ENCODE measurements at regions not wholly inside any gene's neighbourhood (a gene's known extent, or its start where the extent isn't known, plus 50 kb on each side); places are given as distances from the start of the nearest gene placed in this dataset.

- TF ChIP-seq POLR2AphosphoS5 (IDR thresholded peaks at IDR 0.05; ENCODE audit: low read depth, low read length): no peak
- TF ChIP-seq POU2F2 (IDR thresholded peaks at IDR 0.05; ENCODE audit: low read depth, low read length): no peak
- TF ChIP-seq SPI1 (IDR thresholded peaks at IDR 0.05; ENCODE audit: low read depth, low read length): no peak
- TF ChIP-seq POLR2A (IDR thresholded peaks at IDR 0.05; ENCODE audit: low read depth, low read length): no peak
- no peak for TF ChIP-seq TAF1 (IDR thresholded peaks at IDR 0.05; ENCODE audit: low read depth, low read length)
Measured at GRCh38 chr7:52475001-52475582, 560.3 kb upstream of the POM121L12 start.
